ENCODE measurements at regions not wholly inside any gene's neighbourhood (a gene's known extent, or its start where the extent isn't known, plus 50 kb on each side); places are given as distances from the start of the nearest gene placed in this dataset.

- no peak for TF ChIP-seq CTCF (IDR thresholded peaks at IDR 0.05)
- H3K27me3 ChIP-seq, result no peaks in the 10 kb centered on the region
- no peak for ATAC-seq
- intact Hi-C loops (cut with DNase I), result no loop called here
- DNase-seq, result no peak
- H3K4me3 ChIP-seq, result no peak overlapping the region
- no peaks in the 10 kb centered on the region for H3K36me3 ChIP-seq
- H3K9me3 ChIP-seq, result no peaks in the 10 kb centered on the region
- H3K4me1 ChIP-seq, result no peaks in the 10 kb centered on the region
- no peak overlapping the region for H3K27ac ChIP-seq
Measured at GRCh38 chr2:145930318-145930717, 1410.4 kb upstream of the ZEB2 start.

- H3K27ac ChIP-seq, result no peak overlapping the region
- intact Hi-C loops (cut with DNase I), result no loop called here
- no peaks in the 10 kb centered on the region for H3K9me3 ChIP-seq
- DNase-seq (no peak), ATAC-seq (no peak)
- H3K36me3 ChIP-seq, result no peaks in the 10 kb centered on the region
- no peaks in the 10 kb centered on the region for H3K27me3 ChIP-seq
- H3K4me1 ChIP-seq, result no peaks in the 10 kb centered on the region
- no peak overlapping the region for H3K4me3 ChIP-seq
- no peak for TF ChIP-seq CTCF (IDR thresholded peaks at IDR 0.05)
Measured at GRCh38 chr2:145927131-145927950, 1407.4 kb upstream of the ZEB2 start.

GRCh38 chr2:145925591-145925990, 1405.7 kb upstream of the ZEB2 start:
- no peaks in the 10 kb centered on the region for H3K9me3 ChIP-seq
- ATAC-seq, result no peak
- no peak for DNase-seq
- H3K4me3 ChIP-seq, result no peak overlapping the region
- intact Hi-C loops (cut with DNase I), result no loop called here
- H3K27ac ChIP-seq, result no peak overlapping the region
- H3K27me3 ChIP-seq, result no peaks in the 10 kb centered on the region
- H3K36me3 ChIP-seq, result no peaks in the 10 kb centered on the region
- TF ChIP-seq CTCF (IDR thresholded peaks at IDR 0.05), result no peak
- H3K4me1 ChIP-seq, result no peaks in the 10 kb centered on the region

- no peaks in the 10 kb centered on the region for H3K36me3 ChIP-seq
- no peak overlapping the region for H3K4me3 ChIP-seq
- intact Hi-C loops (cut with DNase I), result no loop called here
- H3K4me1 ChIP-seq, result peaks cover 0 to 3% of the 10 kb centered on the region in 2 donors
- H3K27ac ChIP-seq, result no peak overlapping the region
- peak in 1 of 2 donors; percentile 19 for TF ChIP-seq CTCF (IDR thresholded peaks at IDR 0.05)
- no peak for DNase-seq
- H3K27me3 ChIP-seq, result no peaks in the 10 kb centered on the region
- no peaks in the 10 kb centered on the region for H3K9me3 ChIP-seq
- ATAC-seq, result no peak
Measured at GRCh38 chr2:145919477-145919876, 1399.6 kb upstream of the ZEB2 start.

GRCh38 chr2:145918951-145919350, 1399.0 kb upstream of the ZEB2 start:
- DNase-seq (no peak), ATAC-seq (no peak)
- no peak for TF ChIP-seq CTCF (IDR thresholded peaks at IDR 0.05)
- Histone ChIP-seq H3K27ac (no peak overlapping the region), H3K4me1 (peaks cover 0 to 3% of the 10 kb centered on the region in 2 donors), H3K9me3 (no peaks in the 10 kb centered on the region), H3K36me3 (no peaks in the 10 kb centered on the region), H3K4me3 (no peak overlapping the region), H3K27me3 (no peaks in the 10 kb centered on the region)
- intact Hi-C loops (cut with DNase I), result no loop called here

Data from left lung (tissue), 4 donors.